ENCODE measurements at regions not wholly inside any gene's neighbourhood (a gene's known extent, or its start where the extent isn't known, plus 50 kb on each side); places are given as distances from the start of the nearest gene placed in this dataset.

- TF ChIP-seq CTCF (IDR thresholded peaks at IDR 0.05; ENCODE audit: low read length) (no peak), EZH2 (IDR thresholded peaks at IDR 0.05; ENCODE audit: borderline replicate concordance, low read length) (no peak)
Observed at GRCh38 chr4:185899833-185900232, 87.8 kb upstream of the SORBS2 start.

Data from OCI-LY1 (cell line).